HepG2 (cell line): ENCODE measurements at regions not wholly inside any gene's neighbourhood (a gene's known extent, or its start where the extent isn't known, plus 50 kb on each side); places are given as distances from the start of the nearest gene placed in this dataset.

Source experiments
- ATAC-seq: fragments of 200-7000 bp; cut with Tn5 transposase; 3 replicates; pipeline ENCODE4 v1.9.1; 2020; ENCODE audit warnings: mild to moderate bottlenecking, moderate library complexity
- BruUV-seq: library from RNA; stranded (reverse); fragments of 400-500 nt; replicated peaks from 2 replicates; lab custom pipeline; 2021; lab: Mats Ljungman, UMichigan
- CTCF ChIA-PET: fragments of 300-600 bp; formaldehyde crosslinking; extraction: SDS; loops from one replicate; lab custom pipeline; 2021; ENCODE audit warnings: low total read pairs, inconsistent platforms, low intra/inter-chr PET ratio; lab: Yijun Ruan, JAX
- POLR2A ChIA-PET: fragments of 350-600 bp; sonication (Branson Sonifier 250); formaldehyde crosslinking; loops from one replicate; lab custom pipeline; 2020; ENCODE audit warnings: antibody characterized with exemption, inconsistent platforms; lab: Yijun Ruan, JAX
- DNase-seq: peaks from one replicate; pipeline ENCODE4 v3.0.0-alpha.2; 2015; ENCODE audit warnings: low spot score
- FAIRE-seq: peaks from 3 replicates; lab custom pipeline; 2011; peaks lifted over from hg19 to GRCh38; lab: Jason Lieb, UNC
- H2AFZ ChIP-seq: one replicate; pipeline ENCODE4 v1.6.1; 2011; ENCODE audit warnings: low read length, inconsistent platforms
- H3K27ac ChIP-seq: fragments of 300-600 bp; 3 replicates; pipeline ENCODE4 v1.8.0; 2011; ENCODE audit warnings: mixed run types, mild to moderate bottlenecking, mixed read lengths, low read length, inconsistent platforms; ENCODE audit not compliant: insufficient read depth; ENCODE audit errors: extremely low read length
- H3K27me3 ChIP-seq, 2 experiments: fragments of 200-600 bp in 1 of 2; 2 replicates in 1 of 2; 3 replicates in 1 of 2; pipeline versions ENCODE4 v1.6.0 to v1.8.0; 2011; ENCODE audit warnings: low read length in 2 of 2, mild to moderate bottlenecking in 2 of 2, moderate library complexity in 2 of 2, inconsistent platforms in 1 of 2; ENCODE audit not compliant: insufficient read depth in 2 of 2, control insufficient read depth in 1 of 2
- H3K36me3 ChIP-seq, 2 experiments: fragments of 200-600 bp in 1 of 2; replicated peaks in 1 of 2; 2 replicates in 1 of 2; 3 replicates in 1 of 2; pipeline versions ENCODE4 v1.5.1 to v1.8.0; 2011; ENCODE audit warnings: low read length in 2 of 2, inconsistent platforms in 1 of 2; ENCODE audit not compliant: insufficient read depth in 2 of 2, control insufficient read depth in 1 of 2
- H3K4me1 ChIP-seq: 2 replicates; pipeline ENCODE4 v1.5.1; 2012; ENCODE audit warnings: low read length, inconsistent platforms; ENCODE audit not compliant: insufficient read depth
- H3K4me2 ChIP-seq: 2 replicates; pipeline ENCODE4 v1.6.0; 2011; ENCODE audit warnings: low read depth, low read length, inconsistent platforms
- H3K4me3 ChIP-seq, 3 experiments: fragments of 200-600 bp in 1 of 3; sonication (generic), shearing (Covaris generic) in 1 of 3; replicated peaks in 1 of 3; 2 replicates each; pipeline ENCODE4 v1.5.1; 2011 to 2016; ENCODE audit warnings: low read length in 3 of 3, inconsistent platforms in 2 of 3, low read depth in 2 of 3, mild to moderate bottlenecking in 2 of 3, control low read depth in 1 of 3, mixed read lengths in 1 of 3; ENCODE audit not compliant: insufficient read depth in 1 of 3
- H3K79me2 ChIP-seq: one replicate; pipeline ENCODE4 v1.6.1; 2011; ENCODE audit warnings: low read length, inconsistent platforms; ENCODE audit not compliant: insufficient read depth
- H3K9ac ChIP-seq: 2 replicates; pipeline ENCODE4 v1.6.0; 2011; ENCODE audit warnings: mild to moderate bottlenecking, low read depth, low read length, inconsistent platforms; ENCODE audit not compliant: insufficient read depth
- H3K9me3 ChIP-seq: 2 replicates; pipeline ENCODE4 v1.5.1; 2012; ENCODE audit warnings: mild to moderate bottlenecking, low read length
- H4K20me1 ChIP-seq: 2 replicates; pipeline ENCODE4 v1.6.0; 2011; ENCODE audit warnings: inconsistent platforms, mild to moderate bottlenecking, low read length, moderate library complexity; ENCODE audit not compliant: insufficient read depth
- CHD4 ChIP-seq: fragments of 200-600 bp; sonication (generic); IDR thresholded peaks from 2 replicates; pipeline ENCODE4 v1.7.0; 2017; ENCODE audit warnings: mild to moderate bottlenecking, low read length, borderline replicate concordance
- ELK4 ChIP-seq: sonication (generic); formaldehyde crosslinking; IDR thresholded peaks from 2 replicates; pipeline ENCODE4 v1.9.0; 2021; ENCODE audit warnings: missing genetic modification reagents, borderline replicate concordance
- ETV5 ChIP-seq: IDR thresholded peaks from 2 replicates; pipeline ENCODE4 v1.6.1; 2018; ENCODE audit warnings: missing biosample characterization, missing genetic modification reagents, inconsistent platforms, borderline replicate concordance
- GATAD1 ChIP-seq: IDR thresholded peaks from 2 replicates; pipeline ENCODE4 v1.6.1; 2016; ENCODE audit warnings: missing genetic modification reagents, missing compliant biosample characterization
- HINFP ChIP-seq: sonication (generic); formaldehyde crosslinking; IDR thresholded peaks from 2 replicates; pipeline ENCODE4 v1.4.0; 2020; ENCODE audit warnings: low read depth, mild to moderate bottlenecking, missing genetic modification reagents
- MBD4 ChIP-seq: IDR thresholded peaks from 2 replicates; pipeline ENCODE4 v1.6.1; 2012; ENCODE audit warnings: low read length, inconsistent platforms, borderline replicate concordance
- ONECUT2 ChIP-seq: sonication (generic); formaldehyde crosslinking; IDR thresholded peaks from 2 replicates; pipeline ENCODE4 v1.4.0; 2020; ENCODE audit warnings: missing genetic modification reagents
- PBX3 ChIP-seq: sonication (generic); formaldehyde crosslinking; IDR thresholded peaks from 2 replicates; pipeline ENCODE4 v1.8.1; 2023; ENCODE audit warnings: missing genetic modification reagents, inconsistent platforms, borderline replicate concordance
- SSRP1 ChIP-seq: IDR thresholded peaks from 2 replicates; pipeline ENCODE4 v1.6.1; 2016; ENCODE audit warnings: control low read depth
- STAG1 ChIP-seq: sonication (generic); formaldehyde crosslinking; IDR thresholded peaks from 2 replicates; pipeline ENCODE4 v1.4.0; 2020; ENCODE audit warnings: missing genetic modification reagents
- TCF7L2 ChIP-seq: IDR thresholded peaks from 2 replicates; pipeline ENCODE4 v1.6.1; 2011; ENCODE audit warnings: mild to moderate bottlenecking, low read depth, low read length, moderate library complexity
- TGIF2 ChIP-seq: IDR thresholded peaks from 2 replicates; pipeline ENCODE4 v1.6.1; 2016; ENCODE audit warnings: control low read depth, missing compliant biosample characterization
- THYN1 ChIP-seq: sonication (generic); formaldehyde crosslinking; IDR thresholded peaks from 2 replicates; pipeline ENCODE4 v1.8.1; 2023; ENCODE audit warnings: low read depth, mild to moderate bottlenecking, moderate library complexity, missing genetic modification reagents, borderline replicate concordance
- ZBTB42 ChIP-seq: sonication (generic); formaldehyde crosslinking; IDR thresholded peaks from 2 replicates; pipeline ENCODE4 v1.5.0; 2020; ENCODE audit warnings: mild to moderate bottlenecking, missing genetic modification reagents
- ZFP41 ChIP-seq: sonication (generic); formaldehyde crosslinking; IDR thresholded peaks from 2 replicates; pipeline ENCODE4 v1.4.0; 2020; ENCODE audit warnings: mild to moderate bottlenecking, missing genetic modification reagents, borderline replicate concordance
- ZNF121 ChIP-seq: sonication (generic); formaldehyde crosslinking; IDR thresholded peaks from 2 replicates; pipeline ENCODE4 v1.5.0; 2020; ENCODE audit warnings: mild to moderate bottlenecking, missing genetic modification reagents
- ZNF441 ChIP-seq: sonication (generic); formaldehyde crosslinking; IDR thresholded peaks from 2 replicates; pipeline ENCODE4 v1.7.0; 2021; ENCODE audit warnings: missing genetic modification reagents, borderline replicate concordance
- WGBS: methylation state at CpG from one replicate; pipeline ENCODE4 v1.1.6; 2017; ENCODE audit warnings: low lambda C conversion rate; 5-methylcytosine and 5-hydroxymethylcytosine counted together
- in situ Hi-C: cut with HindIII; loops from 2 replicates; pipeline ENCODE4 v1.10.0; 2017; ENCODE audit warnings: low pct_unique_long_range_greater_than_20kb; ENCODE audit not compliant: extremely low pct_ligation_motif_present
- intact Hi-C: fragments of 100-400 bp; cut with micrococcal nuclease; formaldehyde crosslinking; loops from one replicate; pipeline ENCODE4 v1.10.0; 2022; ENCODE audit not compliant: unreplicated experiment

GRCh38 chr7:1383398-1384112 lies 75.7 kb downstream of the MICALL2 start:
- intact Hi-C loops (no loop called here), in situ Hi-C loops (no loop called here)
- Histone ChIP-seq H3K4me3 (no peak overlapping the region), H2AFZ (no peak overlapping the region), H3K4me1 (no peaks in the 10 kb centered on the region), H3K9ac (no peak overlapping the region), H3K27me3 (peaks cover 22 to 60% of the 10 kb centered on the region in 2 experiments; a peak in 4 of 5 replicates), H4K20me1 (no peaks in the 10 kb centered on the region), H3K9me3 (no peaks in the 10 kb centered on the region), H3K4me2 (no peak overlapping the region), H3K36me3 (no peaks in the 10 kb centered on the region), H3K27ac (no peak overlapping the region), H3K79me2 (no peaks in the 10 kb centered on the region)
- ATAC-seq = no peak
- DNase-seq = no peak
- no TSS peak for BruUV-seq
- FAIRE-seq = no peak
- 30% methylated on average over 16 of the region's 30 CpGs for WGBS
- POLR2A ChIA-PET = no interaction called here
- CTCF ChIA-PET = no interaction called here
- TF ChIP-seq ETV5 (CRISPR knock-in tag) = no peak
- no peak for TF ChIP-seq MBD4
- no peak for TF ChIP-seq PBX3
- TF ChIP-seq ZBTB42 (CRISPR knock-in tag) = no peak
- TF ChIP-seq GATAD1 (CRISPR knock-in tag) = no peak
- TF ChIP-seq ZNF121 = no peak
- no peak for TF ChIP-seq ZNF441 (CRISPR knock-in tag)

GRCh38 chr7:1384113-1384415 lies 75.2 kb downstream of the MICALL2 start:
- H3K36me3 ChIP-seq = no peaks in the 10 kb centered on the region
- H3K79me2 ChIP-seq = no peaks in the 10 kb centered on the region
- H3K4me2 ChIP-seq = no peak overlapping the region
- no peak overlapping the region for H2AFZ ChIP-seq
- WGBS = 21% methylated on average over 13 of the region's 21 CpGs
- no peak overlapping the region for H3K27ac ChIP-seq
- no peaks in the 10 kb centered on the region for H4K20me1 ChIP-seq
- H3K4me3 ChIP-seq = no peak overlapping the region
- ChIA-PET POLR2A (no interaction called here), CTCF (no interaction called here)
- FAIRE-seq (no peak), DNase-seq (no peak), ATAC-seq (no peak; the same call in 2 of the 3 replicates)
- intact Hi-C loops = no loop called here
- H3K4me1 ChIP-seq = no peaks in the 10 kb centered on the region
- H3K27me3 ChIP-seq = peaks cover 25 to 65% of the 10 kb centered on the region in 2 experiments; a peak in 4 of 5 replicates
- in situ Hi-C loops = no loop called here
- no peaks in the 10 kb centered on the region for H3K9me3 ChIP-seq
- no peak overlapping the region for H3K9ac ChIP-seq
- no TSS peak for BruUV-seq
- TF ChIP-seq ELK4 (CRISPR knock-in tag) (no peak), CHD4 (no peak), STAG1 (CRISPR knock-in tag) (no peak), TCF7L2 (no peak), ZBTB42 (CRISPR knock-in tag) (no peak), TGIF2 (no peak), HINFP (CRISPR knock-in tag) (no peak), ZFP41 (no peak), SSRP1 (no peak), THYN1 (CRISPR knock-in tag) (no peak), ONECUT2 (CRISPR knock-in tag) (no peak)
